T-helper 1 cell treated with Interleukin-12 subunit alpha and Interleukin-12 subunit beta and Interleukin-4 antibody, amounts not matched to agents 30 ng/mL and 1 ng/mL, for 36 hours (primary cell): ENCODE measurements at regions not wholly inside any gene's neighbourhood (a gene's known extent, or its start where the extent isn't known, plus 50 kb on each side); places are given as distances from the start of the nearest gene placed in this dataset.

Experiments used
- intact Hi-C: fragments of 100-400 bp; cut with micrococcal nuclease; formaldehyde crosslinking; loops from one replicate; pipeline ENCODE4 v1.15.1; 2024

DNA sequence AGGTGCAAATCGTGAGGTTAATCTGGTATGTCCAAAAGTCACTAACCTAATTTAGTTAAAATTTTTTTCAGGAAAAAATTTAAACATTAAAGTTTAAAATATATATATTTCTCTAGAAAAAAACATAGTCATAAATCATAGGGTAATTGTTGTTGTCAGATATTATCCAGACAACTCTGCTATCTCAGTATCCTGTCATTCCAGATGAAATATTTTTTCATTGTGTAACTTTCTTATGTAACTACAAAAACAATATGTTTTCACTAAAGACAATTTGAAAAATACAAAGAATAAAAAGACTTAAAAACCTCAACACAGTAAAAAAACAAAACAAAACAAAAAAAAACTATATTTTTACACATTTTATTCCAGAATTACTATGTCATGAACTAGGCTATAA is 57.6 kb downstream of the TENT5A start:
- intact Hi-C loops, result no loop called here

DNA sequence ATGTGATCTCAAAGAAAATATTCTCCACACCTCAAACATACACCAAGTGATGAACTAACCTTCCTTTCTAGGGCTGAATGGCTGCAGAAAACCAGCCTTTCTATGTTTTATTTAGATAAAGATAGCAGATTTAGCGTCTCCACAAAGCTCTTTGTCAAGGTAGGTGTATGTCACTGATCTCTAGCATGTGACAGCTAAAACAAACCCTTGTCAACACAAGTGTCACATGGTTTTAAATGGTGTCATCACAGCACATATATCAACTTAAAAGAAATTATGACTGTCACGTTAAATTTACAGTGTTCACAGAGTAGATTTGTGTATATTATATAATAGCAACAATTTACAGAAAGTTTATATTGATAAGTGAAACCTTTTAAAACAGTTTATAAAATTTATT is 58.3 kb downstream of the TENT5A start:
- intact Hi-C loops, result no loop called here

DNA sequence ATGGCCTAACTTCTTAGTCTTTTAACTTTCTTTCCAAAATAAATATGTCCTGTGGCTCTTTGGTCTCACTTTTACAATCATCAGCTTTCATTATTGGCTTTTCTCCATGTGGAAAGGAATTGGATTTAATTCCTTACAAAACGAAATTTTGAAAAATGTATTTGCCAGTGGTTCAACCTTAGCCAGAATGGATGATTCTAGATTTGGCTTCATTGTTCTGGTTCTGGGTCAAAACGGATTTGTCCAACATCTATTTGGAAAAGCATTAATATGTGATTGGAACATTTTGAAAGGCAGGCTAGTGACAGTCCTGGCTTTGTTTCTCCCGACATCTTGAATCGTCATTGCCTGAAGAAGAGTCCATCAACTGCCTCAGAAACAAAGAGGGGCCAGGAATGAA is 59.2 kb downstream of the TENT5A start:
- intact Hi-C loops, result no loop called here

DNA sequence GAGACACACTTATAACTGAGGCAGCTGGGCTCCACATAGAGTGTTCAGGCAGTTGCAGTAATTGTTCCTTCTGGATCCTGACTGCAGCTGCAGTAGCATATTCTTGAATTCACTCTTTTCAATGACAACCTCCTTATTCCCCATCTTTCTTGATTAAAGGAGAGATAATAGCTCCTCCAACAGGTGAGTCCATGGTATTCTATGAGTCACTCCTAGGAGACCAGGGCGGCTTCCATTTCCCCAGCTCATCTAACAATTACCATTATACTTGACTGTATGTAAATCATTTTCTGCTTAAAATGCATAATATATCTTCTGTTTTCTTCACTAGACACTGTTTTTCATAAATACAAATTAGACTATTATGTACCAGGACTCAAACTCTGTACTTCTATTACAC is 62.4 kb downstream of the TENT5A start:
- intact Hi-C loops, result no loop called here

DNA sequence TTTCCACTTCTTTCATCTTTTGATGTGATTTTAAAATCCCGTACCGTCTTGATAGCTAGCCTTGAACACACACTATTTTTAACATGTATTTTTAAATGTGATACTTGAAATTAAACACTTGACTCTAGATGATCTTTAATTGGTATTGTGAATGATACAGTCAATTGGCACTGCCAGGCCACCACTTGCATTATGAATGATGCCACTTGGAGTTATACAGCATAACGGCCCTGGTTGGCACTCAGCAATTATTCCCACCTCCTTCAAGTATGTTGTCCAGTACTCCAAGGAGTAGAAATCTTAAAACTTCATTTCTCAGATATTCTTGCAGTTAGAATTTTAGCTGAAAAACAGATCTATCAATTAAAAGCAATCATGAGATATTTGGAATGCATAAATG is 62.9 kb downstream of the TENT5A start:
- intact Hi-C loops, result no loop called here

DNA sequence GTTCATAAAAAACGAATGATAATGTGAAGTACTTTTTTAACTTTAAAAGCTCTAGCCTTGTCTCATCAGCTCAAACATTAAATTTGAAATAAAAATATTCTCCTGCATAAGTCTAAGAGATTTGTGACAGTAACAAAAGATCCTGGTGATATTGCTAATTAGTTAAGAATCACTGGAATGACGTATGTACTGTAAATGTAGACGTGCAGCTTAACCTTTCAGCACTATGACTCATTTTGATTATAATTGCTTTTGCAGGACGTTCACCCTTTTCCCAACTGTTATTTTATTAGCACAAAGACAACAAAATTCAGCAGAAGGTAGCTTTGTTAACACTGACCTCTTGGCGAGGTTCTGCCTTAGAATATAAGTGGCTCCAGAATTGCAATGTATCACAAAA is 68.6 kb downstream of the TENT5A start:
- intact Hi-C loops, result no loop called here

DNA sequence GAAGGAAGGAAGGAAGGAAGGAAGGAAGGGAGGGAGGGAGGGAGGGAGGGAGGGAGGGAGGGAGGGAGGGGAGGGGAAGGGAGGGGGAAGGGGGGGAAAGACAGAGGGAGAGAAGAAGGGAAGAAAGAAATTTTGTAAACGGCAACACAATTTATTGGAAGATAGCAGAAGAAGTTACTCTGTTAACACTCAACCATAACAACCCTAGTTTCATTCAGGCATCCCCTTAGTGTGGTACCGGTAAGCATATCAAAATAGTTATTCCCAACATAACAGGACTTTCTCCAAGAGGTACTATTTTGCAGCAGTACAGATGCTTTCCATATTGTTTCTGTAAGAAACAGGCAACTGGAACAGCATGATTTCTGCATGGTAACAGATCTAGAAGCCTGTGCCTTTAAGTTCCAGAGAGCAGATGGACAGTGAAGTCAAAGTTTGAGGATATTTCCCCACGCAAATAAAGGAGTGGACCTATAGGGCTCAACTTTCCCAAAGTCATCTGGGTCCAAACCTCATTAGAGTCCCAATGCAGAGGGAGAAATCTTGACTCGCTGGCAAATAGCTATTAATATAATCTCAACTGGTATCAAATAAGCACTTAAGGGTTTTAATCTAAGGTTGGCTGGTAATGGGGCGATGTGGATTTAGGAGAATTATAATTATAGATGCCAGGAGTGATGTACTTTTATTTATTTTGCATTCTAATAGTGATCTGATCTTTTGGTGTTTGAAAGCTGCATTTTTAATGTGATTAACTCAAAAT is 69.4 kb downstream of the TENT5A start:
- intact Hi-C loops, result no loop called here

DNA sequence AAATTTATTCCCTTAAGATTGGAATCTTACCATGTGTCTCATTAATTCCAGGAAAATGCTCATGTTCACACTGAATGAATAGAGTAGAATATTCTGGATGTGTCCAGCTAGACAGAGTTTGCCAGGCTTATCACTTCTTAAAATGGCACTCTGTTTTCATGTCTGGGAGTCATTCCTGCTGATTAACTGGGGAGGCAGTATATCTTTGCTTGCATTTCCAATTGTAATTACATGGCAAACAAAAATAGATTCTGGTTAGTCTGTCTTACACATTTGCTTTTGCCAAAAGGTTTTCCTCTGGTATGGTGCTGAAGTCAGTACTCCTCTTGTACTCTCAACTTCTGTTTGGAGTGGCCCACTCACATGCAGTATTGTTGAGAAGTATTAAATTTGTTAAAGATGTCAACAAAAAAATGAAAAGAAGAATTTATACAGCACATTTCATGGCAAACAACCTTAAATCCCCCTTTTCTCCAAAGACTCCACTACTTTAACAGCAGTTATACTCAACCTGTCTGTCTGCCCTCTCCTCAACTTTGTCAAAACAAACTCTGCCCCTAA is 70.2 kb downstream of the TENT5A start:
- intact Hi-C loops, result no loop called here

DNA sequence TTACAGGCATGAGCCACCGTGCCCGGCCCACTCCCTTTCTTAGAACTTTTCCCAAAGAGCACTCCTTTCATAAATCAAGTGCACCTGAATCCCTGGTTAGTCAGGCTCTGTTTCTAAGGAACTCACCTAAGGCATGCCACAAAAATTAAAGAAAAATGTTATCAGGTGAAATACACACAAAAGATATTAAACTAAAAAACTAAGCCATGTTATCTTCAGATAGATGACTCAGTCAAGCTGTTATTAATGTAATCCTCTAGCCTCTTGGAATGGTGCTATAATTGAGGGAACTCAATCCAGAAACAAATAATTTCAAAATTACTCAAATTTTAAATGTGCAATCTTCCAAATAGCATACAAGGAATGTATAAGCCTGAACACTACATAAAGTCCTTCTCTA is 83.0 kb downstream of the TENT5A start:
- intact Hi-C loops, result no loop called here

DNA sequence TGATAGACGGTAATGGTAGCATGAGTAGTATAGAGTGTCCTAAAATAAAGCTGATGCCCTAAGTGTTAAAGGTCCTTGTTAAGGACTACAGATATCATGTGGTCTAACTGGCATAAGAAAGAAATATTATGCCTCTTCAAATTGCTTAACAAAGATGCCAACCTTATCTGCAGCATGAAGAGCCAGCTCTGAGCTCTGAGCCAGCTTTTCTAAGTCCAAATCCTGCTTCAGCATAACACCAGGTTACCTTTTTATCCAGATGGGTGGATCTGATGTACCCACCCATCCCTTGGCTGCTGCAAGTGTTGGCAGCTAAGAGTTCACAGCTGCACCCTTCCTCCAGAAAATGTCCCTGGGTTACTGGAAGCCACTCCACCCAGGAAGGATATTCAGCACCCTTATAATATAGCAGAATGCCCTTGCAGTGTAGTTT is 83.8 kb downstream of the TENT5A start:
- intact Hi-C loops, result no loop called here

DNA sequence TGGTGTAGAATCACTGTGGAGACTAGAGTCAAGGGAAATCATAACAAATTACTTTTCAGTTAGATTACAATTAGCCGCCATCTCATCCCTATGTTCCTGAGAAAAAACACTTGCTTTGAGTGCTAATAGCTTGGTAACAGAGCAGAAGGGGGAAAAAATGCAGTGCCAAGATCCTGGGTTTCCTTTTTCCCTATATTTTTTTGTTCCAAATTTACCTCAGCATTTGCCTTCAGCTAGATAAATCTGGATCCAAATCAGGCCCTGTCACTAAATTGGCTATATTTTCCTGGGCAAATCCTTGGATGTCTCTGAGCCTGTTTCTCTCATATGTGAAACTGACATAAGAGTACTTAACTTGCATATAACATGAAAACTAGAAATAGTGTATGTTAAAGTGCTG is 86.0 kb downstream of the TENT5A start:
- intact Hi-C loops, result no loop called here

DNA sequence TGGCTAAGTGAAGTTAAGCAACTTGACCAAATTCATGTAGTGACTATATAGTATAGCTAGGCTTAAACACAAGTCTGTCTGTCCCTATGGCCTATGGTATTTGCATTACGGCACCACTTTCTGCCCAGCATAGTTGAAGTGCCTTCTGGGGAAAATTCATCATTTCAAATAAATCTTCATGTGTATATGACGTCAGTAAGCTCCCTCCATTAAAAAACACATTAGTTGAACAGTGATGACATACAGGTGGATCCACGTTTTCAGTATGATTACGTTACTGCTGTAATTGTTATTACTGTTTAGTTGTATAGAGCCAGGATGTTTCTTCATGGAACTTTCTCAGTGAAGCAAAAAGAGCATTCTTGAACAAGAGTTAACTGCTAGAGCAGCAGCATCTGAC is 96.2 kb downstream of the TENT5A start:
- intact Hi-C loops, result no loop called here

DNA sequence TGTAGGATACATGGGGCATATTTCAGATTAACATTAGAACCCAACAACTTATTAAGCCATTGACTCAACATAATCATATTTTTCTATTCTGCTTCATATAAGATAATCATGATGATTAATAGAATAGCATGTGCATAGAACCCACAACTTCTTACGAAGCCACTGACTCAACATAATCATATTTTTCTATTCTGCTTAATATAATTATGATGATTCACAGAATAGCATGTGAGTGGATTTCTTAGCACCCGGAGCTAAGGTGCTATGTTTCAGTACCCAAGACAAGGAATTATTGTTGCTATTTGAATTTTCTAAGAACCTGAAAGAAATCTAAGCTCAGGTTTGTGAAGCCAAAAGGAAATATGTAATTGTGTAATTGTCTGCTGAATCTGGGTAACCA is 96.8 kb downstream of the TENT5A start:
- intact Hi-C loops, result no loop called here

DNA sequence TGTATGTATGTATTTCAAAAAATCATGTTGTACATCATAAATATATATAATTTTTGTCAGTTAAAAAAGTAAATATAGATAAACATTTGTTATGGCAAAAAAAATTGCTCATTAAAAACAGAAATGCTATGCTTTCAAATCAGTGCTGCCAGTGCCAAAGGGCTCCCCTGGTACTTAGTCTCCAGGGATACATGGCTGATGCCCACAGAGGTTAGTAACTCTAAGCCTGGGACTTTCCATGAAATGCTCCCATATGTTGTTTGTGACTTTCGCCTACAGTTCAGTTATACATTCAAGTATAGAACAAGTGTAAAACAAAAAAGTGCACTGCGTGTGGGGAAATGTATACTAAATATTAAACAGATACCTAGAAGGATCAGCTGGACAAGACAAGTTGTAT is 104.0 kb downstream of the TENT5A start:
- intact Hi-C loops, result no loop called here

DNA sequence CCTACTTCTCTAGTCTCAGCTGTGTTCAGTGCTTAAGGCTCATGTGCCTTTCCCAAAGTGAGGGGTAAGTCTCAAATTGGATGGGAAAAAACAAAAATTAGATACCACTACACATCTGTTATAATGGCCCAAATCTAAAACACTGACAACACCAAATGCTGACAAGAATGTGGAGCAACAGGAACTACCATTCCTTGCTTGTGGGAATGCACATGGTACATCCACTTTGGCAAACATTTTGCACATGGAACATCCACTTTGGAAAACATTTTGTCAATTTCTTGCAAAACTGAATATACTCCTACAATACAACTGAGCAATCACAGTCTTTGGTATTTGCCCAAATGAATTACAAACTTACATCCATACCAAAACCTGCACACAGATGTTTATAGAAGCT is 109.3 kb downstream of the TENT5A start:
- intact Hi-C loops, result no loop called here

DNA sequence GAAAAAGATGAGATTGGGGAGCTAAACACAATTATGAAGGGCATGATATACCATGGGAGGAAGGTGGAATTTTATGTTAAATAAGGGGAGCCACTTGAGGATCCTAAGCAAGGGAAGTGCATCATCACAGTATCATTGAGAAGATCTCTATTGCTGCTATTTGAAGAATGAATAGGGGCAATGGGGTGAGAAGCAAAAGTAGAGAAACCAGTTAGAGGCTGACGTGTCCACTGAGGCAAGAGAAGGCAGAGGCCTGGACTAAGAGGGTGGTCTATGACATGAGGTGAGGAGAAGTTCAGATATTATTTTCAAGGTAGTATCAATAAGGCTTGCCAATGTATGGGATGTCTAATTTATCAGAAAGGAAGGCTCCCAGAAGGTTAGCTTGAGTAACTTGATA is 111.6 kb downstream of the TENT5A start:
- intact Hi-C loops, result no loop called here

DNA sequence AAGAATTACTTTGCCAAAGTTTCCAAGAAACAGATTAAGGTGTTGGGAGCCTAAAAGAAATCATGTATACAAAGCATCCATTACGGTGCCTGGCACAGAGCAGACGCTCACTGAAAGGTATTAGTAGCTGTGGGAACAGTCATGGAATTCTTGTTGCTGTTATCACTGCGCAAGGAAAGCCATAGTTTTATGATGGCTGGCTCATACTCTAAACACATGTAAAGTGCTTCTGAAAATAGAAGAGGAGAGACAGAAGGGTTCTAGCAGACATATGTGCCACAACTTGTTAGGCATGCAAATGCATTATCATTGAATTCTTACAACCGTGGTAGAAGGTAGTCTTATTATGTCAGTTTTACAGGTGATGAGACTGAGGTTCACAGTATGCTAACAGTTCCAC is 112.4 kb downstream of the TENT5A start:
- intact Hi-C loops, result no loop called here

DNA sequence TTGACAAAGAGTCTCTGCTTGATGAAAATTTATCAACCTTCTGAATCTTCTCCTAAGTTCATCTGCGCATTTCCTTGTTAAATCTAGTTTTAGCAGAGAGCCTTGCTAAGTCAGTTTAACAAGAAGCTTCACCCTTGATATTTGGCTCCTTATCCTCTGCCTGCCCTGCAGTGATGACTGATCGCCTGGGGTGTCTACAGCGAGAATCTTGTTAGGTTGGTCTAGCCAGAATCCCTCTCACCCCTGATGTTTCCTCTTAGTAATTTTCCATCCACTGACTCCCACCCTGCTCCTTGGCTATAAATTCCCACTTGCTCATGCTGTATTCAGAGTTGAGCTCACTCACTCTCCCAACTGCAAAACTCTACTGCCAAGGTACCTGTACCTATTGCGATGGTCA is 114.1 kb downstream of the TENT5A start:
- intact Hi-C loops, result no loop called here

DNA sequence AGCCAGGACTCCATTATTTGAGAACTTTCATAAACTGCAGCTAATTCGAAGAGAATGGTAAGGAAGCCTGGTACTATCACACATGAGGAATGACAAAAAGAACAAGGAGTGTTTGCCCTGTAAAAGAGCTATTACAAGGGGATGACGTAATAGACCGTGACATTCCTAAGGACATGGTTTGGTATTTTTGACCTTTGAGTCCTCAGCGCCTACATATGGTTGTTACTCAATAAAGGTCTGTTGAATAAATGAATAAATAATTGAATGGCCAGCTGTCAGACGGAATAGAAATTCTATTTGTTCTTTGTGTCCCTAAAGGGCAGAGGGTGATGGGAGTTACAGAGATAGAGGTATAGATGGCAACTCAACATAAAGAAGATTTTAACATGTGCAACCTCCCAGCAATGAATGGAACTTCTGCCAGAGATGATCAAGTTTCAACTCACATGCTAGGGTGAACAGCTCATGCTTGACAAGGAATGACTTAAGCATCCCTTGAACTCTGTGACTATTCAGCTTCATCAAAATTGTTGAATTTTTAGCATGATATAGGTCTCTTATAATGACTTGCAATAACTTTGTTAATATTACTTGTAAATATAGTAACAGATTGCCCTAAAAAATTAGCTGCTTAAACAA is 115.4 kb downstream of the TENT5A start:
- intact Hi-C loops, result no loop called here

DNA sequence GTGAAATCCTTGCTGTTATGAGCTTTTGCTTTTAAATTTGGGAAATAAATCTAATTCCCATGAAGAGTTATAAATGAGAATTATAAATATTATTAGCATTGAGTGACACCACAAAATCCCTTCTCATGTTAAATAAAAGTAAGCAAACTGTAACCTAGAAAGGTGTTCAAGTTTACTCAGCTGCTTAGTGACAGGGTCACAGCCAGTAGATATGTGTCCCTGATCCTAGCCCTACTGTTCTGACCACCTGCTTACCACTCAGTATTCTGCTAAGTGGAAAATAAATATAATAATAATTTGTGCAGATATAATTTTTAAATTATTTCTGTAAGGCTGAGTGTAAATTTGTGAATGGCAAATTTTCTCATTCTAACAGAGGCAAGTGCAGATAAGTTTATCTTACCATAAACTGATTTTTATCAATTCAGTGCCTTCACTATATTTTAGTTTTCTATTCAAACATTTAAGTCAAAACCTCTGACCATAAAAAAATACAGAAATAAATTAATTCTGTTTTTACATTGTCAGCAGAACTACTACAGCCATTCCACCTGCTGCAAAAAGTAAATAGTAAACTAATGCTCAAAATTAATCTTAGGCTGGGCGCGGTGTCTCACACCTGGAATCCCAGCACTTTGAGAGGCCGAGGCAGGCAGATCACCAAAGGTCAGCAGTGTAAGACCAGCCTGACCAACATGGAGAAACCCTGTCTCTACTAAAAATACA is 118.2 kb downstream of the TENT5A start:
- intact Hi-C loops, result no loop called here

DNA sequence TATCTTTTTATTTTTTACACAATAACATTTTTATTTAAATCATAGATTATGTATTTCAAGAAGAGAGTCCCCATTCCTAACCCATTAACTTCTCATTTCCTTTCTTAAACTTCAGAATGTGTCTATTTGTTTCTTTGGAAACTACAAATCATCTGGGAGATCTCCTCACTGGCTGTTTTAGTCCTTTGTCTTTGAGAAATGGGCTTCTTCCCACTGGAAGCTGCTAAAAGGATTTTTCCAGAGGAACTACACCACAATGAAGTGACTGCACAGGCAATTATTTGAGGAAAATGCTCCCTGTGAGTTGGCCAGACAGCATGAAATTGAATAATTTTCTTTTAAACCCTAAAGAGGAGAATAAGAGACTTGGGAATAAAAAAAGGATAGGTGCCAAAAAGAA is 119.1 kb downstream of the TENT5A start:
- intact Hi-C loops, result no loop called here

DNA sequence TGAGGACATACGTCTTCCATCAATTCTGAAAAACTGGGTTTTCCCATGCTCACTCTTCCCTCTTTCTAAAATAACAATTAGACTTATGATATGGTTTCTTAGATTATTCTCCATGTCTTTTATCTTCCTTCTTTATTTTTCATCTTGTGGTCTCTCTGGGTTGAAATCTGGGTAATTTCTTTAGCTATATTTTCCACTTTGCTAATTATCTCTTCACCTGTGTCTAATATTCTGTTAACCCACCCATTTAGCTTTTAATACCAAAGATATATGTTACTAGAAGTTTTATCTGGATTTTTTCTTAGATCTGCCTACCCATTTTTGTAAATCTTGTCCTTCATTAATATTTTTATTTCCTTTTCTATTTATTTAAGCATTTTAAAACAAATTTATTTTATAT is 121.8 kb downstream of the TENT5A start:
- intact Hi-C loops, result no loop called here
